OCI-LY3 (cell line): ENCODE measurements at regions not wholly inside any gene's neighbourhood (a gene's known extent, or its start where the extent isn't known, plus 50 kb on each side); places are given as distances from the start of the nearest gene placed in this dataset.

Experiments
- H2AFZ ChIP-seq: fragments of 200-600, 300-600 bp; shearing (Covaris generic); 2 replicates; pipeline ENCODE4 v1.6.0; 2014; ENCODE audit warnings: antibody characterized with exemption, low read depth, low read length
- H3K27ac ChIP-seq: fragments of 200-600, 300-600 bp; sonication (generic); 2 replicates; pipeline ENCODE4 v1.5.1; 2014; ENCODE audit warnings: mild to moderate bottlenecking, low read length, moderate library complexity, mixed read lengths
- H3K27me3 ChIP-seq: fragments of 200-600, 300-600 bp; sonication (generic); 2 replicates; pipeline ENCODE4 v1.6.1; 2014; ENCODE audit warnings: low read depth, low read length, mixed read lengths
- H3K36me3 ChIP-seq: fragments of 200-600, 300-600 bp; sonication (generic); replicated peaks from 2 replicates; pipeline ENCODE3; 2014; ENCODE audit warnings: low read depth, low read length, mixed read lengths
- H3K4me1 ChIP-seq: fragments of 300-600, 200-600 bp; sonication (generic); 2 replicates; pipeline ENCODE4 v1.6.1; 2014; ENCODE audit warnings: low read length, mixed read lengths
- H3K4me2 ChIP-seq: fragments of 200-600, 300-600 bp; sonication (generic); 2 replicates; pipeline ENCODE4 v1.6.1; 2014; ENCODE audit warnings: low read length, mixed read lengths
- H3K4me3 ChIP-seq: fragments of 300-600, 200-600 bp; sonication (generic); 2 replicates; pipeline ENCODE4 v1.5.1; 2014; ENCODE audit warnings: antibody characterized with exemption, mild to moderate bottlenecking, low read length, moderate library complexity
- H3K79me2 ChIP-seq: fragments of 300-600, 200-600 bp; shearing (Covaris generic); 2 replicates; pipeline ENCODE4 v1.6.1; 2014; ENCODE audit warnings: mild to moderate bottlenecking, low read length, mixed read lengths
- H3K9ac ChIP-seq: fragments of 300-600, 200-600 bp; shearing (Covaris generic); 2 replicates; pipeline ENCODE4 v1.6.0; 2014; ENCODE audit warnings: mild to moderate bottlenecking, low read length, moderate library complexity
- H3K9me3 ChIP-seq: fragments of 200-600, 300-600 bp; shearing (Covaris generic); 2 replicates; pipeline ENCODE4 v1.6.1; 2014; ENCODE audit warnings: low read length, mixed read lengths; ENCODE audit not compliant: insufficient read depth
- H4K20me1 ChIP-seq: fragments of 200-600, 300-600 bp; sonication (generic); 2 replicates; pipeline ENCODE4 v1.6.1; 2016; ENCODE audit warnings: low read length, mixed read lengths; ENCODE audit not compliant: insufficient read depth
- CTCF ChIP-seq: fragments of 200-600, 300-600 bp; sonication (generic); IDR thresholded peaks from 2 replicates; pipeline ENCODE4 v1.5.1; 2014; ENCODE audit warnings: antibody characterized with exemption, low read length, low read depth
- EZH2phosphoT487 ChIP-seq: fragments of 200-600 bp; shearing (Covaris generic); IDR thresholded peaks from 2 replicates; pipeline ENCODE4 v1.6.1; 2018; ENCODE audit warnings: antibody characterized with exemption, mixed run types, low read depth

GRCh38 chr7:142618655-142619351 is 130.5 kb upstream of the PRSS1 start:
- Histone ChIP-seq H3K4me1 (no peaks in the 10 kb centered on the region), H3K36me3 (no peaks in the 10 kb centered on the region), H3K9ac (no peak overlapping the region), H3K79me2 (no peaks in the 10 kb centered on the region), H3K27me3 (peaks cover 59% of the 10 kb centered on the region), H4K20me1 (no peaks in the 10 kb centered on the region), H2AFZ (no peak overlapping the region), H3K9me3 (no peaks in the 10 kb centered on the region), H3K27ac (no peak overlapping the region), H3K4me3 (no peak overlapping the region), H3K4me2 (no peak overlapping the region)
- TF ChIP-seq EZH2phosphoT487 (no peak), CTCF (no peak)

- Histone ChIP-seq H3K9me3 (no peaks in the 10 kb centered on the region), H4K20me1 (no peaks in the 10 kb centered on the region), H3K27me3 (peaks cover 54% of the 10 kb centered on the region), H2AFZ (no peak overlapping the region), H3K27ac (no peak overlapping the region), H3K36me3 (no peaks in the 10 kb centered on the region), H3K79me2 (no peaks in the 10 kb centered on the region), H3K4me1 (no peaks in the 10 kb centered on the region), H3K4me3 (no peak overlapping the region), H3K9ac (no peak overlapping the region), H3K4me2 (no peak overlapping the region)
- TF ChIP-seq CTCF: no peak
- TF ChIP-seq EZH2phosphoT487: no peak
Measured at GRCh38 chr7:142616842-142617241, 132.4 kb upstream of the PRSS1 start.

DNA sequence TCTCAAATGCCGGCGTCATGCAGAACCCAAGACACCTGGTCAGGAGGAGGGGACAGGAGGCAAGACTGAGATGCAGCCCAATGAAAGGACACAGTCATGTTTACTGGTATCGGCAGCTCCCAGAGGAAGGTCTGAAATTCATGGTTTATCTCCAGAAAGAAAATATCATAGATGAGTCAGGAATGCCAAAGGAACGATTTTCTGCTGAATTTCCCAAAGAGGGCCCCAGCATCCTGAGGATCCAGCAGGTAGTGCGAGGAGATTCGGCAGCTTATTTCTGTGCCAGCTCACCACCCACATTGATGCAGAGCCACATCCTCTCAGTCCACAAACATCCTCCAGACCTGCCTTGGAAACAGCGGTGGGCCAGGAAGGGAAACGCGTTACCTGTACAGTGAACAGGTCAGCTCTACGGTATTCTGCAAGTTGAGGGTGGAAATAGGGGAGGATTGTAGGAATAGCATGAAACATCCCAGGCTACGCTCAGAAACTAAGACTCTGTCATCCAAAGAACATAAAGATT is 133.1 kb upstream of the PRSS1 start:
- TF ChIP-seq CTCF: no peak
- TF ChIP-seq EZH2phosphoT487: no peak
- Histone ChIP-seq H2AFZ (no peak overlapping the region), H3K4me3 (no peak overlapping the region), H3K9ac (no peak overlapping the region), H3K79me2 (no peaks in the 10 kb centered on the region), H4K20me1 (no peaks in the 10 kb centered on the region), H3K4me1 (no peaks in the 10 kb centered on the region), H3K4me2 (no peak overlapping the region), H3K27me3 (peaks cover 53% of the 10 kb centered on the region), H3K27ac (no peak overlapping the region), H3K9me3 (no peaks in the 10 kb centered on the region), H3K36me3 (no peaks in the 10 kb centered on the region)

- Histone ChIP-seq H3K4me3 (no peak overlapping the region), H3K9ac (no peak overlapping the region), H3K27me3 (peaks cover 46% of the 10 kb centered on the region), H3K4me1 (no peaks in the 10 kb centered on the region), H3K79me2 (no peaks in the 10 kb centered on the region), H4K20me1 (no peaks in the 10 kb centered on the region), H3K36me3 (no peaks in the 10 kb centered on the region), H3K9me3 (no peaks in the 10 kb centered on the region), H3K4me2 (no peak overlapping the region), H2AFZ (no peak overlapping the region), H3K27ac (no peak overlapping the region)
- no peak for TF ChIP-seq EZH2phosphoT487
- TF ChIP-seq CTCF: no peak
Measured at GRCh38 chr7:142615508-142615907, 133.8 kb upstream of the PRSS1 start.
